ENCODE measurements at regions not wholly inside any gene's neighbourhood (a gene's known extent, or its start where the extent isn't known, plus 50 kb on each side); places are given as distances from the start of the nearest gene placed in this dataset.

DNA sequence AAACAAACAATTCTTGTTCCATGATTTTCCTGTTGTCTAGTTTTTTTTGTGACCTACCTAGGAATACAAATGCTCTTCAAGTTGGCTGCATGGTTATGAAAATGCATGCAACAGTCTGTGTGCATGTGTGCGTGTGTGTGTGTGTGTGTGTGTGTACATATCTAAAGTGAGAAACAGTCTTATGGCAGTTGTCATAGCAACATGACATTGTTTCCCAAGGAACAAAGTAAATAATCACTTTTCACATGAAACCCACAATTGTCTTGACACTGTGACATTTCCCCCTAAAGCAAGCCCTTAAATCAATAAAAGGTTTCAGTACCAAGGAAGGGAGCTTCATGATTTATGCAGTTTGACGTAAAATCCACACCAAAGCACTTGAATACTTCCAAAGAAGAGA, 758.4 kb downstream of the CDH8 start:
- WGBS (ENCODE audit: missing lambda C conversion rate): 23% methylated on average over 2 of the region's 2 CpGs
- no peak overlapping the region for H3K27ac ChIP-seq
- TF ChIP-seq EP300 (IDR thresholded peaks at IDR 0.05): no peak
- TF ChIP-seq FOSL2 (IDR thresholded peaks at IDR 0.05): no peak
- TF ChIP-seq FOSL2 (CRISPR knock-in tag; IDR thresholded peaks at IDR 0.05): no peak
- TF ChIP-seq SREBF2 (IDR thresholded peaks at IDR 0.05): no peak
- TF ChIP-seq RARB (CRISPR knock-in tag; IDR thresholded peaks at IDR 0.05): no peak
- TF ChIP-seq NR3C1 (IDR thresholded peaks at IDR 0.05): no peak
- TF ChIP-seq RCOR1 (IDR thresholded peaks at IDR 0.05; ENCODE audit: low read depth, low read length): no peak
- TF ChIP-seq TFCP2L1 (CRISPR knock-in tag; IDR thresholded peaks at IDR 0.05): no peak
- TF ChIP-seq POLR2A (IDR thresholded peaks at IDR 0.05; ENCODE audit: low read length): no peak
- no peak for TF ChIP-seq ATOH8 (CRISPR knock-in tag; IDR thresholded peaks at IDR 0.05; ENCODE audit: low read depth)
- TF ChIP-seq CHD2 (IDR thresholded peaks at IDR 0.05; ENCODE audit: low read length, partially characterized antibody): no peak
- no peak for TF ChIP-seq HOXA7 (CRISPR knock-in tag; IDR thresholded peaks at IDR 0.05)
- no peak for TF ChIP-seq JUN (IDR thresholded peaks at IDR 0.05)
- no peak for TF ChIP-seq ZFP36 (IDR thresholded peaks at IDR 0.05; ENCODE audit: borderline replicate concordance, partially characterized antibody)
- no peak for TF ChIP-seq FOXS1 (CRISPR knock-in tag; IDR thresholded peaks at IDR 0.05)
- TF ChIP-seq, protein P1, sequence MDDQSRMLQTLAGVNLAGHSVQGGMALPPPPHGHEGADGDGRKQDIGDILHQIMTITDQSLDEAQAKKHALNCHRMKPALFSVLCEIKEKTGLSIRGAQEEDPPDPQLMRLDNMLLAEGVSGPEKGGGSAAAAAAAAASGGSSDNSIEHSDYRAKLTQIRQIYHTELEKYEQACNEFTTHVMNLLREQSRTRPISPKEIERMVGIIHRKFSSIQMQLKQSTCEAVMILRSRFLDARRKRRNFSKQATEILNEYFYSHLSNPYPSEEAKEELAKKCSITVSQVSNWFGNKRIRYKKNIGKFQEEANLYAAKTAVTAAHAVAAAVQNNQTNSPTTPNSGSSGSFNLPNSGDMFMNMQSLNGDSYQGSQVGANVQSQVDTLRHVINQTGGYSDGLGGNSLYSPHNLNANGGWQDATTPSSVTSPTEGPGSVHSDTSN (IDR thresholded peaks at IDR 0.05): no peak
- no peak for TF ChIP-seq RFX5 (IDR thresholded peaks at IDR 0.05)
- no peak for TF ChIP-seq GATA3 (IDR thresholded peaks at IDR 0.05; ENCODE audit: borderline replicate concordance)
- TF ChIP-seq, protein P2, sequence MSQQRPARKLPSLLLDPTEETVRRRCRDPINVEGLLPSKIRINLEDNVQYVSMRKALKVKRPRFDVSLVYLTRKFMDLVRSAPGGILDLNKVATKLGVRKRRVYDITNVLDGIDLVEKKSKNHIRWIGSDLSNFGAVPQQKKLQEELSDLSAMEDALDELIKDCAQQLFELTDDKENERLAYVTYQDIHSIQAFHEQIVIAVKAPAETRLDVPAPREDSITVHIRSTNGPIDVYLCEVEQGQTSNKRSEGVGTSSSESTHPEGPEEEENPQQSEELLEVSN (IDR thresholded peaks at IDR 0.05; ENCODE audit: borderline replicate concordance, low read depth): no peak
- no peak for TF ChIP-seq MAX (IDR thresholded peaks at IDR 0.05)
- ChIA-PET CTCF (no interaction called here), POLR2A (no interaction called here)
- no peaks in the 10 kb centered on the region for H3K9me3 ChIP-seq
- no peak overlapping the region for H3K4me3 ChIP-seq
- ATAC-seq (no peak), FAIRE-seq (no peak), DNase-seq (ENCODE audit: low read depth in 1 of 2, low spot score in 1 of 2) (no peak)
- H3K4me1 ChIP-seq: no peaks in the 10 kb centered on the region
- H3K4me2 ChIP-seq: no peak overlapping the region

GRCh38 chr16:61274211-61274610, 762.0 kb downstream of the CDH8 start:
- Histone ChIP-seq H3K4me2 (no peak overlapping the region), H3K4me1 (no peaks in the 10 kb centered on the region), H3K9me3 (no peaks in the 10 kb centered on the region), H3K27ac (no peak overlapping the region), H3K4me3 (no peak overlapping the region)
- POLR2A ChIA-PET: no interaction called here
- TF ChIP-seq FOSB (CRISPR knock-in tag; IDR thresholded peaks at IDR 0.05) (no peak), HOXA7 (CRISPR knock-in tag; IDR thresholded peaks at IDR 0.05) (no peak), KDM5A (IDR thresholded peaks at IDR 0.05) (no peak), CTCF (IDR thresholded peaks at IDR 0.05) (no peak)
- FAIRE-seq (no peak), ATAC-seq (no peak), DNase-seq (ENCODE audit: low read depth in 1 of 2, low spot score in 1 of 2) (no peak)
- CTCF ChIA-PET: no interaction called here
- WGBS (ENCODE audit: missing lambda C conversion rate): 4% methylated on average over 4 of the region's 5 CpGs

DNA sequence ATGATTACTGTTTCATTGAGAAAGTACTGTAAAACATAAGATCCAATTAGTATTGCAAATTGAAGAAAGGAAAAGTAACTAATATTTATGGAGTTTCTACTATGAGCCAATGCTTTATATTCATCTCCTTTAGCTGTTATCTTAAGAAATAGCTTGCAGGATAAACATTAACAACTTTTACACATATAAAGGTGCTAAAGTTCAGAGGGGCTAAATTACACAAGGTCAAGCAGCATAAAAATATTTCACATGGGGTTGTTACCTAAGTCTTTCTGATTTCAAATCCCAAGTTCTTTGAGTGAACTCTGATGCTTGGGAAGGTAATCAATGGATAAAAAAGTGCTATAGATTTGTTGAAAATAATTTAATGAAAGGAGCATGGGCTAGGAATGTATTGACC, 765.5 kb downstream of the CDH8 start:
- Histone ChIP-seq H3K9me3 (no peaks in the 10 kb centered on the region), H3K27ac (no peak overlapping the region), H3K4me2 (no peak overlapping the region), H3K4me3 (no peak overlapping the region), H3K4me1 (no peaks in the 10 kb centered on the region)
- ATAC-seq: no peak
- no peak for FAIRE-seq
- CTCF ChIA-PET: no interaction called here
- DNase-seq (ENCODE audit: low read depth in 1 of 2, low spot score in 1 of 2): no peak
- POLR2A ChIA-PET: no interaction called here
- no peak for TF ChIP-seq HOXA7 (CRISPR knock-in tag; IDR thresholded peaks at IDR 0.05)
- no peak for TF ChIP-seq ESRRA (IDR thresholded peaks at IDR 0.05; ENCODE audit: borderline replicate concordance, low read length)
- TF ChIP-seq MAX (IDR thresholded peaks at IDR 0.05): no peak
- TF ChIP-seq POLR2AphosphoS2 (conservative IDR thresholded peaks at IDR 0.05; ENCODE audit: low read length): no peak
- TF ChIP-seq FOSB (CRISPR knock-in tag; IDR thresholded peaks at IDR 0.05): no peak
- no peak for TF ChIP-seq NR3C1 (IDR thresholded peaks at IDR 0.05)
- no peak for TF ChIP-seq EHF (CRISPR knock-in tag; IDR thresholded peaks at IDR 0.05)
- TF ChIP-seq REST (IDR thresholded peaks at IDR 0.05): no peak
- no peak for TF ChIP-seq NFE2L2 (conservative IDR thresholded peaks at IDR 0.05; ENCODE audit: low read length)
- TF ChIP-seq HEYL (CRISPR knock-in tag; IDR thresholded peaks at IDR 0.05): no peak
- no peak for TF ChIP-seq KDM5A (IDR thresholded peaks at IDR 0.05)
- TF ChIP-seq FOXS1 (CRISPR knock-in tag; IDR thresholded peaks at IDR 0.05): no peak
- no peak for TF ChIP-seq CHD4 (IDR thresholded peaks at IDR 0.05; ENCODE audit: borderline replicate concordance)
